ENCODE measurements at regions not wholly inside any gene's neighbourhood (a gene's known extent, or its start where the extent isn't known, plus 50 kb on each side); places are given as distances from the start of the nearest gene placed in this dataset.

GRCh38 chr2:55103046-55103445 is 52.8 kb upstream of the RTN4 start:
- TF ChIP-seq EP300 (IDR thresholded peaks at IDR 0.05) = no peak
- no peak for TF ChIP-seq CTCF (IDR thresholded peaks at IDR 0.05)
- no peak for TF ChIP-seq POLR2A (IDR thresholded peaks at IDR 0.05)
